Mesenchymal stem cell (in vitro differentiated cells and primary cell): ENCODE measurements at regions not wholly inside any gene's neighbourhood (a gene's known extent, or its start where the extent isn't known, plus 50 kb on each side); places are given as distances from the start of the nearest gene placed in this dataset.

Experiments
- DNase-seq: peaks from one replicate; pipeline ENCODE4 v3.0.0-alpha.2; 2013
- H2AFZ ChIP-seq: one replicate; pipeline ENCODE4 v1.6.1; 2013; ENCODE audit warnings: low read depth, mild to moderate bottlenecking, control low read depth, inconsistent platforms, low read length, moderate library complexity
- H2AK5ac ChIP-seq: 2 replicates; pipeline ENCODE4 v1.6.1; 2013; ENCODE audit warnings: low read length, moderate library complexity, mild to moderate bottlenecking, inconsistent platforms; ENCODE audit not compliant: severe bottlenecking
- H2BK120ac ChIP-seq: one replicate; pipeline ENCODE4 v1.6.1; 2013; ENCODE audit warnings: low read depth, mild to moderate bottlenecking, inconsistent platforms, low read length, moderate library complexity
- H2BK12ac ChIP-seq, 2 experiments: one replicate each; pipeline ENCODE4 v1.6.1; 2013; ENCODE audit warnings: inconsistent platforms in 2 of 2, low read length in 2 of 2, mild to moderate bottlenecking in 2 of 2, moderate library complexity in 2 of 2, control low read depth in 1 of 2
- H2BK15ac ChIP-seq: one replicate; pipeline ENCODE4 v1.6.1; 2013; ENCODE audit warnings: mild to moderate bottlenecking, low read depth, inconsistent platforms; ENCODE audit not compliant: poor library complexity, severe bottlenecking
- H2BK5ac ChIP-seq: 2 replicates; pipeline ENCODE4 v1.6.1; 2013; ENCODE audit warnings: low read depth, mild to moderate bottlenecking, low read length, control low read depth, inconsistent platforms; ENCODE audit not compliant: poor library complexity, severe bottlenecking
- H3K14ac ChIP-seq, 2 experiments: one replicate each; pipeline ENCODE4 v1.6.1; 2013; ENCODE audit warnings: inconsistent platforms in 2 of 2, low read length in 2 of 2, control low read depth in 1 of 2, mild to moderate bottlenecking in 1 of 2, moderate library complexity in 1 of 2
- H3K18ac ChIP-seq, 2 experiments: one replicate each; pipeline ENCODE4 v1.6.1; 2013; ENCODE audit warnings: inconsistent platforms in 2 of 2, low read length in 2 of 2, control low read depth in 1 of 2, low read depth in 1 of 2, mild to moderate bottlenecking in 1 of 2
- H3K23ac ChIP-seq, 2 experiments: one replicate each; pipeline ENCODE4 v1.6.1; 2013; ENCODE audit warnings: inconsistent platforms in 2 of 2, low read length in 2 of 2, mild to moderate bottlenecking in 2 of 2, moderate library complexity in 2 of 2, control low read depth in 1 of 2
- H3K27ac ChIP-seq: 2 replicates; pipeline ENCODE4 v1.5.1; 2013; ENCODE audit warnings: mild to moderate bottlenecking, moderate library complexity, low read length, control low read depth, inconsistent platforms; ENCODE audit not compliant: poor library complexity, severe bottlenecking
- H3K27me3 ChIP-seq, 2 experiments: 2 replicates each; pipeline versions ENCODE4 v1.6.1 to v1.7.0; 2013; ENCODE audit warnings: low read length in 2 of 2, mild to moderate bottlenecking in 2 of 2, moderate library complexity in 2 of 2, control low read depth in 1 of 2, inconsistent platforms in 1 of 2; ENCODE audit not compliant: control insufficient read depth in 1 of 2, insufficient read depth in 1 of 2
- H3K36me3 ChIP-seq, 2 experiments: 2 replicates each; pipeline versions ENCODE4 v1.6.1 to v1.7.0; 2013; ENCODE audit warnings: low read length in 2 of 2, control low read depth in 1 of 2, inconsistent platforms in 1 of 2, low read depth in 1 of 2, mild to moderate bottlenecking in 1 of 2; ENCODE audit not compliant: insufficient read depth in 2 of 2, control insufficient read depth in 1 of 2
- H3K4ac ChIP-seq, 2 experiments: one replicate each; pipeline ENCODE4 v1.6.1; 2013; ENCODE audit warnings: inconsistent platforms in 2 of 2, low read length in 2 of 2, mild to moderate bottlenecking in 2 of 2, moderate library complexity in 2 of 2, control low read depth in 1 of 2, low read depth in 1 of 2
- H3K4me1 ChIP-seq: 2 replicates; pipeline ENCODE4 v1.6.1; 2013; ENCODE audit warnings: low read depth, low read length, control low read depth; ENCODE audit not compliant: control insufficient read depth, insufficient read depth
- H3K4me2 ChIP-seq: 2 replicates; pipeline ENCODE4 v1.6.1; 2013; ENCODE audit warnings: low read length, mild to moderate bottlenecking, inconsistent platforms; ENCODE audit not compliant: poor library complexity, severe bottlenecking
- H3K4me3 ChIP-seq, 2 experiments: 2 replicates each; pipeline versions ENCODE4 v1.5.1 to v1.7.0; 2013; ENCODE audit warnings: low read length in 2 of 2, mild to moderate bottlenecking in 2 of 2, control low read depth in 1 of 2, low read depth in 1 of 2; ENCODE audit not compliant: insufficient read depth in 1 of 2
- H3K79me1 ChIP-seq: replicated peaks from 2 replicates; pipeline ENCODE4 v1.6.1; 2013; ENCODE audit warnings: mild to moderate bottlenecking, control low read depth, low read length, inconsistent platforms; ENCODE audit not compliant: poor library complexity, severe bottlenecking
- H3K9ac ChIP-seq: 2 replicates; pipeline ENCODE4 v1.7.0; 2013; ENCODE audit warnings: mild to moderate bottlenecking, low read length, moderate library complexity
- H3K9me3 ChIP-seq: 2 replicates; pipeline ENCODE4 v1.7.0; 2013; ENCODE audit warnings: mild to moderate bottlenecking, low read length; ENCODE audit not compliant: control insufficient read depth
- H4K8ac ChIP-seq: one replicate; pipeline ENCODE4 v1.6.1; 2013; ENCODE audit warnings: inconsistent platforms, mild to moderate bottlenecking, low read length, moderate library complexity
- H4K91ac ChIP-seq: one replicate; pipeline ENCODE4 v1.6.1; 2013; ENCODE audit warnings: mild to moderate bottlenecking, low read length, inconsistent platforms
- WGBS: methylation state at CpG from one replicate; pipeline ENCODE4 v1.1.7; 2013; ENCODE audit warnings: mixed read lengths; 5-methylcytosine and 5-hydroxymethylcytosine counted together

DNA sequence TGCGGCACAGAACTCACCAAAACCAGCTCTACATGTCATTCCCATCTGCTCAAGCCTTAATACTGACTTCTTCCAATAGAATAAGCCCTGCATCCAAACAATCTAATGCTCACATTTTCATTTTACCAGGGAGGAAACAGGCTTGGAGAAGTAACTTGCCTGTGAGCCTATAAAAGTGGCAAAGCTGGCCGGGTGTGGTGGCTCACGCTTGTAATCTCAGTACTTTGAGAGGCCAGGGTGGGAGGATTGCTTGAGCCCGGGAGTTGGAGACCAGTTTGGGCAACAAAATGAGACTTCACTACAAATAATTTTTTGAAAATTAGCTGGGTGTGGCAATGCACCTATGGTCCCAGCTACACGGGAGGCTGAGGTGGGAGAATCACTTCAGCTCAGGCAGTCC lies 133.7 kb downstream of the LY86 start:
- no peak overlapping the region for H3K14ac ChIP-seq
- H3K18ac ChIP-seq, result no peak overlapping the region
- no peak overlapping the region for H2BK5ac ChIP-seq
- H2BK15ac ChIP-seq, result no peak overlapping the region
- H4K91ac ChIP-seq, result no peak overlapping the region
- H2AK5ac ChIP-seq, result no peak overlapping the region
- no peaks in the 10 kb centered on the region for H3K79me1 ChIP-seq
- peaks cover 17% of the 10 kb centered on the region for H3K4me1 ChIP-seq
- H2AFZ ChIP-seq, result no peak overlapping the region
- no peak overlapping the region for H3K4me3 ChIP-seq
- H3K23ac ChIP-seq, result no peak overlapping the region
- H3K27ac ChIP-seq, result no peak overlapping the region
- WGBS, result 99% methylated on average over 3 of the region's 5 CpGs
- no peak overlapping the region for H3K9ac ChIP-seq
- H3K4ac ChIP-seq, result no peak overlapping the region
- H2BK120ac ChIP-seq, result no peak overlapping the region
- H3K9me3 ChIP-seq, result no peaks in the 10 kb centered on the region
- no peak overlapping the region for H3K4me2 ChIP-seq
- DNase-seq, result no peak
- no peak overlapping the region for H2BK12ac ChIP-seq
- H3K36me3 ChIP-seq, result no peaks in the 10 kb centered on the region
- no peaks in the 10 kb centered on the region for H3K27me3 ChIP-seq
- H4K8ac ChIP-seq, result no peak overlapping the region

DNA sequence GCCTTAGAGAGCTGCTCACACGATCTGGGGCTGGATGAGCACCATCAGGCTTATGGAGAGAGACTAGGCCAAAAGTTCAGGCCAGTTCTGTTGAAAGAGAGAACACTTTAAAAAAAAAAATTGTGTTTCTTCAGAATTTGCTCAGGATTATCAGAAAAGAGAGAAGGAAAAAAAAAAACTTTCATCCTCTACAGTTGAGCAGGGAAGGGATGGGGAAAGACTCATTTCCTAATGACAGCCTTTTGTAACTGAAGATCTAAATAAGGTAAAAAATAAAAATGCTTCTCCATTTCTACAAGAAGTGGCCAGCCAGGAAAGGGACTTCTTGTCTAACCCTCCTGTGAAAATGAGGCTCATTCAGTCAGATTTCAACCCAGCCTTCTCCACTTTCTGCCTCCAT lies 134.8 kb downstream of the LY86 start:
- H3K79me1 ChIP-seq, result no peaks in the 10 kb centered on the region
- H3K4me1 ChIP-seq, result peaks cover 20% of the 10 kb centered on the region
- H4K91ac ChIP-seq, result no peak overlapping the region
- DNase-seq, result no peak
- peak overlapping the region; percentile 21 for H2BK15ac ChIP-seq
- no peak overlapping the region for H3K4me2 ChIP-seq
- no peak overlapping the region for H3K4me3 ChIP-seq
- H3K27ac ChIP-seq, result no peak overlapping the region
- no peaks in the 10 kb centered on the region for H3K9me3 ChIP-seq
- H2AFZ ChIP-seq, result peak overlapping the region; percentile 47
- H2BK5ac ChIP-seq, result no peak overlapping the region
- peak overlapping the region in 1 of 2 experiments; percentile 49 for H2BK12ac ChIP-seq
- H2AK5ac ChIP-seq, result no peak overlapping the region
- H2BK120ac ChIP-seq, result no peak overlapping the region
- peak overlapping the region; percentile 92 for H3K9ac ChIP-seq
- peak overlapping the region; percentile 89 for H4K8ac ChIP-seq
- peak overlapping the region; percentile 40 to 44 for H3K18ac ChIP-seq
- no peak overlapping the region for H3K14ac ChIP-seq
- 75% methylated on average over 1 of the region's 1 CpG for WGBS
- H3K27me3 ChIP-seq, result no peaks in the 10 kb centered on the region
- peak overlapping the region in 1 of 2 experiments; percentile 32 for H3K4ac ChIP-seq
- H3K23ac ChIP-seq, result no peak overlapping the region
- no peaks in the 10 kb centered on the region for H3K36me3 ChIP-seq

DNA sequence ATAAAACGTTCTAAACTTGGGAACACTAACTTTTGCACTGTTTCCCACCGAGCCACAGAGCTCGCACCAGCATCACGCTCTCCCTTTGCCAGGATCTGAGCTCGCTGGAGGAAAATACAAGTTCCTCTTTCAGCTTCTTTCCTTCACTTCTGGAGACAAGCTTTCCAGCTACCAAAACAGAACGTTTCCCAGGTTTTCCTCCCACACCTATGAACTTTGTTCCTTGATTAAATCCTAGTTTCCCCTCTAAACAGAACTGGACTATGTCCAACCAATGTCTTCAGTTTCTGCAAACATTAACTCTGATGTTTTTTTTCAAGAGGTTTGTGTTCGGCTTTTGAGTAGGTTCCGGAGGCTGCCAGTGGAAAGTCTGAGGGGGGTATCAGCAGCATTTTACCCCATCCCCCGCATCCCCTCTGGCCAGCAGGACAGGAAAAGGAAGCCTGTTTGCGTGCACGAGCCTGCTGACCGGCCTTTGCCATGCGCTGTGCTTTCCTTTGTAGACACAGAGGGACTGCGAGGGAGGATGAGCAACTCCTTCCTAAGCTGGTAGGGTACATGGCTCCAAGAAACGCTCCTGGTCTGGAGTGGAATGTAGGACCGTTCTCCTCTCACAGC lies 135.5 kb downstream of the LY86 start:
- Histone ChIP-seq H3K27ac (peak overlapping the region; percentile 59), H2BK15ac (peak overlapping the region; percentile 96), H3K9me3 (no peaks in the 10 kb centered on the region), H3K18ac (peak overlapping the region; percentile 2 to 62), H3K4me1 (peaks cover 21% of the 10 kb centered on the region), H3K9ac (peak overlapping the region; percentile 92), H2BK120ac (peak overlapping the region; percentile 54), H3K4ac (peak overlapping the region in 1 of 2 experiments; percentile 32), H3K36me3 (no peaks in the 10 kb centered on the region), H2AK5ac (no peak overlapping the region), H3K14ac (peak overlapping the region in 1 of 2 experiments; percentile 38), H2BK5ac (peak overlapping the region; percentile 11), H4K8ac (peak overlapping the region; percentile 99), H3K23ac (no peak overlapping the region), H2AFZ (peak overlapping the region; percentile 93), H3K27me3 (no peaks in the 10 kb centered on the region), H2BK12ac (peak overlapping the region; percentile 66 to 82), H3K79me1 (no peaks in the 10 kb centered on the region), H3K4me2 (peak overlapping the region; percentile 77), H4K91ac (peak overlapping the region; percentile 92), H3K4me3 (peak overlapping the region in 1 of 2 experiments; percentile 65)
- WGBS, result 30% methylated on average over 16 of the region's 16 CpGs
- DNase-seq, result peak; percentile 80

DNA sequence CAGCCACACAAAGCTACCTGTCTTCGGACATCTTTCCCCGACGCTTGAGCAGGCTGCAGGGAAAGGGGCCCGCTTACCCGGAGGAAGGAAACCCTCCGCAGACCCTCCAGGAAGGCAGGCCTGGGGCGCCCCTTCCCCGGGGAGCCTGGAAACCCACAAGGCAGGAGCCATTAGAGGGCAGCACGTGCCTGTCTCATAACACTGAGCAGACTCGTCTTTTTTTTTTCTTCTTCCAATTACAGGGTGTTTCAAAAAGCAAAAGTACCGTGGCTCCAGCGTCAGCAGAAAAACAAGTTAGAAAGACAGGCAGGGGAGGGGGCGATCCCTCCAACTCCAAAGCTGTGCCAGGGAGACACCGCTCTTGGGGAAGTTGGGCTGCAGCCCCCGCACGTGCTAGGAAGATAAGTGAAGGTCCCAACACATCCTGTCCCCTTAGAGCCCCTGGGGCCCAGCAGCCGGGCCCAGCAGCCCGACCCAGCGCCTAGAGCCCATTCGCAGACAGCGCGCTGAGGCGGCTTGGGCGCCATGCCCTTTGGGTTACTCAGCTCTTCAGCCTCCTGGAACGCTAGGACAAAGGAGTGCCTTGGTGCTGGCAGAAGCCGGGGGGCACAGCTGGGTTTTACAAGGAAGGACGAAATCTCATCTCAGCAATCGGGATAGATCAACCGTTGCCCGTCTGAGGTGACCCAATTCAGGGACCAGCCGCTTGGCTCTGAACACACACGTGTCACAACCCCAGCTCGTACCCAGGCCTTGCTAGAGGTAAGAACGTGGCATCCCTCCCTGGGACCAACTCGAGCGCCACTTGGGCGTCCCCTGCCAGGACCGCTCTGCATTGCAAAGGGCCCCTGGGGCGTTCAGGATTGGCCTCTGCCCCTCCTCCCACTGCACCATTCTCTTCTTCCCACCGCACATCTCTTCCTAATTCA lies 136.3 kb downstream of the LY86 start:
- Histone ChIP-seq H2AFZ (peak overlapping the region; percentile 93), H2BK120ac (peak overlapping the region; percentile 93), H3K27me3 (no peaks in the 10 kb centered on the region), H4K91ac (peak overlapping the region; percentile 92), H3K4me1 (peaks cover 21% of the 10 kb centered on the region), H3K4me2 (peak overlapping the region; percentile 77), H3K23ac (peak overlapping the region in 1 of 2 experiments; percentile 34), H3K14ac (peak overlapping the region in 1 of 2 experiments; percentile 89), H3K9ac (peak overlapping the region; percentile 92), H4K8ac (peak overlapping the region; percentile 99), H3K79me1 (no peaks in the 10 kb centered on the region), H3K18ac (peak overlapping the region; percentile 95 to 96), H2BK12ac (peak overlapping the region; percentile 82 to 95), H3K9me3 (no peaks in the 10 kb centered on the region), H3K4ac (peak overlapping the region; percentile 69 to 77), H3K4me3 (peak overlapping the region; percentile 29 to 65), H2AK5ac (peak overlapping the region; percentile 71), H2BK5ac (peak overlapping the region; percentile 11), H2BK15ac (peak overlapping the region; percentile 96), H3K36me3 (no peaks in the 10 kb centered on the region), H3K27ac (peak overlapping the region; percentile 59)
- peak; percentile 84 for DNase-seq
- 28% methylated on average over 39 of the region's 40 CpGs for WGBS
